ENCODE measurements at regions not wholly inside any gene's neighbourhood (a gene's known extent, or its start where the extent isn't known, plus 50 kb on each side); places are given as distances from the start of the nearest gene placed in this dataset.
A peak's percentile ranks its signal among the peaks of the same experiment; 100 is the strongest.

DNA sequence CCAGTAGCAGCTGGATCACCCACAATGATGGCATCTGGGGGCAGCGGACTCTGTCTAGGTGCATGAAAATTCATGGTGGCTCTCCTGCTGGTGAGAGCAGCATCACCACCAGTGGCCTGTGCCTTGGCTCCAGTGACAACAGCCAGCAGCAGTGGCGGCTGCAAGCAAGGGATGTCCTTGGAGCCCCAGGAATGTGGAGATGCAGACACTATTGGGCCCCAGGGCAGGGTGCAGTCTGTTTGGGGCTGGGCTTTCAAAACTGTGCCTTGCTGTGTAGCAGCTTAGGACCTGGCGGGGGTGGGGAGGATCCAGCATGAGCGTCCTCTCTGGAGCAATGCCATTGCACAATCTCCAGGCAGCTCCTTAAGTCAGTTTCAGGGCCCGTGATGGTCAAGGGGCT is 199.7 kb downstream of the CHD9NB start:
- POLR2A ChIA-PET: no interaction called here
- DNase-seq (ENCODE audit: low read depth in 1 of 2, low spot score in 1 of 2) (no peak), ATAC-seq (no peak), FAIRE-seq (no peak)
- Histone ChIP-seq H3K9me3 (no peaks in the 10 kb centered on the region), H3K27ac (no peak overlapping the region), H3K4me2 (no peak overlapping the region), H3K4me1 (no peaks in the 10 kb centered on the region), H3K4me3 (no peak overlapping the region)
- CTCF ChIA-PET: no interaction called here
- no peak for TF ChIP-seq RCOR1 (IDR thresholded peaks at IDR 0.05; ENCODE audit: low read depth, low read length)
- TF ChIP-seq HOXB13 (CRISPR knock-in tag; IDR thresholded peaks at IDR 0.05; ENCODE audit: low read depth): no peak
- TF ChIP-seq BHLHE40 (IDR thresholded peaks at IDR 0.05; ENCODE audit: low read depth, low read length): no peak
- TF ChIP-seq FOSB (CRISPR knock-in tag; IDR thresholded peaks at IDR 0.05): no peak
- no peak for TF ChIP-seq RARB (CRISPR knock-in tag; IDR thresholded peaks at IDR 0.05)
- TF ChIP-seq ZNF302 (CRISPR knock-in tag; IDR thresholded peaks at IDR 0.05): no peak
- no peak for TF ChIP-seq ZSCAN20 (CRISPR knock-in tag; IDR thresholded peaks at IDR 0.05)
- TF ChIP-seq HEYL (CRISPR knock-in tag; IDR thresholded peaks at IDR 0.05): no peak
- no peak for TF ChIP-seq MYC (IDR thresholded peaks at IDR 0.05; ENCODE audit: borderline replicate concordance, low read length)
- no peak for TF ChIP-seq TFCP2L1 (CRISPR knock-in tag; IDR thresholded peaks at IDR 0.05)
- WGBS (ENCODE audit: missing lambda C conversion rate): 6% methylated on average over 4 of the region's 5 CpGs

DNA sequence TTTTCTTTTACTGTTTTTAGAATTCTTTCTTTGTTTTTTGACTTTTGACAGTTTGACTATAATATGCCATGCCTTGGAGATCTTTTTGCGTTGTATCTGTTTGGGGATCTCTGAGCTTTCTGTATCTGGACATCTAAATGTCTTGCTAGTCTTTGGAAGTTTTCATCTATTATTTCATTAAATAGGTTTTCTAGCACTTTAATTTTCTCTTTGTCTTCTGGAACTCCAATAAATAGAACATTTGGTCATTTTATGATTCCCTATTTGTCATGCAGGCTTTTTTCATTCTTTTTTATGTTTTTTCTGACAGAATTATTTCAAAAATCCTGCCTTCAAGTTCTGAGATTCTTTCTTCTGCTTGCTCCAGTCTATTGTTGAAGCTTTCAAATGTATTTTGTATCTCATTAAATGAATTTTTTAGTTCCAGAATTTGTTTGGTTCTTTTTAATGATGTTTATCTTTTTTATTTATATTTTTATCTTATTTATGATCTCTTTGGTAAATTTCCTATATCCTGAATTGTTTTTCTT is 201.4 kb downstream of the CHD9NB start:
- 0% methylated on average over 1 of the region's 1 CpG for WGBS (ENCODE audit: missing lambda C conversion rate)
- Histone ChIP-seq H3K4me2 (no peak overlapping the region), H3K4me1 (no peaks in the 10 kb centered on the region), H3K9me3 (no peaks in the 10 kb centered on the region), H3K27ac (no peak overlapping the region), H3K4me3 (no peak overlapping the region)
- FAIRE-seq (no peak), DNase-seq (ENCODE audit: low read depth in 1 of 2, low spot score in 1 of 2) (no peak), ATAC-seq (no peak)
- TF ChIP-seq ZC3H11A (IDR thresholded peaks at IDR 0.05): no peak
- no peak for TF ChIP-seq ZFP36 (IDR thresholded peaks at IDR 0.05; ENCODE audit: borderline replicate concordance, partially characterized antibody)
- TF ChIP-seq MYC (IDR thresholded peaks at IDR 0.05; ENCODE audit: borderline replicate concordance, low read length): no peak
- TF ChIP-seq MAX (IDR thresholded peaks at IDR 0.05): no peak
- TF ChIP-seq EHMT2 (IDR thresholded peaks at IDR 0.05; ENCODE audit: low read depth): no peak
- CTCF ChIA-PET: no interaction called here
- POLR2A ChIA-PET: no interaction called here

- no peak for FAIRE-seq
- POLR2A ChIA-PET: no interaction called here
- no peak for ATAC-seq
- CTCF ChIA-PET: no interaction called here
- Histone ChIP-seq H3K4me3 (no peak overlapping the region), H3K27ac (no peak overlapping the region), H3K4me2 (no peak overlapping the region), H3K4me1 (no peaks in the 10 kb centered on the region), H3K9me3 (no peaks in the 10 kb centered on the region)
- DNase-seq (ENCODE audit: low read depth in 1 of 2, low spot score in 1 of 2): no peak
- TF ChIP-seq, protein P1, sequence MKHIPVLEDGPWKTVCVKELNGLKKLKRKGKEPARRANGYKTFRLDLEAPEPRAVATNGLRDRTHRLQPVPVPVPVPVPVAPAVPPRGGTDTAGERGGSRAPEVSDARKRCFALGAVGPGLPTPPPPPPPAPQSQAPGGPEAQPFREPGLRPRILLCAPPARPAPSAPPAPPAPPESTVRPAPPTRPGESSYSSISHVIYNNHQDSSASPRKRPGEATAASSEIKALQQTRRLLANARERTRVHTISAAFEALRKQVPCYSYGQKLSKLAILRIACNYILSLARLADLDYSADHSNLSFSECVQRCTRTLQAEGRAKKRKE (CRISPR knock-in tag; IDR thresholded peaks at IDR 0.05; ENCODE audit: low read depth): no peak
- TF ChIP-seq, protein P2, sequence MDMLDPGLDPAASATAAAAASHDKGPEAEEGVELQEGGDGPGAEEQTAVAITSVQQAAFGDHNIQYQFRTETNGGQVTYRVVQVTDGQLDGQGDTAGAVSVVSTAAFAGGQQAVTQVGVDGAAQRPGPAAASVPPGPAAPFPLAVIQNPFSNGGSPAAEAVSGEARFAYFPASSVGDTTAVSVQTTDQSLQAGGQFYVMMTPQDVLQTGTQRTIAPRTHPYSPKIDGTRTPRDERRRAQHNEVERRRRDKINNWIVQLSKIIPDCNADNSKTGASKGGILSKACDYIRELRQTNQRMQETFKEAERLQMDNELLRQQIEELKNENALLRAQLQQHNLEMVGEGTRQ (IDR thresholded peaks at IDR 0.05): no peak
- TF ChIP-seq HOXB13 (CRISPR knock-in tag; IDR thresholded peaks at IDR 0.05; ENCODE audit: low read depth) (no peak), EHMT2 (IDR thresholded peaks at IDR 0.05; ENCODE audit: low read depth) (no peak), ESRRA (IDR thresholded peaks at IDR 0.05; ENCODE audit: borderline replicate concordance, low read length) (no peak), ZC3H11A (IDR thresholded peaks at IDR 0.05) (no peak)
These were observed 209.3 kb downstream of the CHD9NB start for GRCh38 chr16:52843381-52843780.

DNA sequence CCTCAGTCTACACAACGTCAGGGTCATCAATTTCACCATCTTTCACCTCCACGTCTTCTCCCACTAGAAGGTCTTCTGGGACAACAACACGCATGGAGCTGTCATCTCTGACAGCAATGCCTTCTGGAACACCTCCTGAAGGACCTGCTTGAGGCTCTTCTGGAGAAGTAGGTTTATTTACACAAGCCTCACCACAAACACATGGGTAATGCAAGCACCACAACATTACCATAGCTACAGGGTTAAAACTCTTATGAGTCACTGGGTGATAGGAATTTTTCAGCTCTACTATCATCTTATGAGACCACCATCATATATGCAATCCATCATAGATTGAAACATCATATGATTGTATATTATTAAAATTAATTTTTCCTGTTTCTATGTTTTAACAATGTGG is 215.4 kb downstream of the CHD9NB start:
- FAIRE-seq (no peak), DNase-seq (ENCODE audit: low read depth in 1 of 2, low spot score in 1 of 2) (peak; percentile 7 to 31), ATAC-seq (no peak; a peak in 2 of 6 replicates)
- Histone ChIP-seq H3K9me3 (no peaks in the 10 kb centered on the region), H3K27ac (no peak overlapping the region), H3K4me2 (no peak overlapping the region), H3K4me3 (no peak overlapping the region), H3K4me1 (no peaks in the 10 kb centered on the region)
- TF ChIP-seq POLR2AphosphoS2 (conservative IDR thresholded peaks at IDR 0.05; ENCODE audit: low read length): no peak
- TF ChIP-seq CHD4 (IDR thresholded peaks at IDR 0.05; ENCODE audit: borderline replicate concordance): no peak
- no peak for TF ChIP-seq HEYL (CRISPR knock-in tag; IDR thresholded peaks at IDR 0.05)
- 1% methylated on average over 3 of the region's 3 CpGs for WGBS (ENCODE audit: missing lambda C conversion rate)
- ChIA-PET CTCF (interaction anchor here (0.5 kb wide), 1 partner anchor 372 kb away, joined by 3 read pairs; no protein-coding TSS in a partner anchor), POLR2A (no interaction called here)

All from A549 (cell line).